HG03108 (cell line): ENCODE measurements at regions not wholly inside any gene's neighbourhood (a gene's known extent, or its start where the extent isn't known, plus 50 kb on each side); places are given as distances from the start of the nearest gene placed in this dataset.

ENCODE experiments used
- ATAC-seq: cut with Tn5 transposase; IDR thresholded peaks from one replicate; pipeline ENCODE4 v1.9.1; 2021; ENCODE audit warnings: moderate library complexity; ENCODE audit not compliant: unreplicated experiment

GRCh38 chr15:98583771-98584430 is 64.4 kb upstream of the IGF1R start:
- ATAC-seq = no peak

- no peak for ATAC-seq
Measured at GRCh38 chr15:98586066-98586465, 62.3 kb upstream of the IGF1R start.

- no peak for ATAC-seq
Measured at GRCh38 chr15:98592136-98592535, 56.2 kb upstream of the IGF1R start.

GRCh38 chr15:98596131-98596530 is 52.2 kb upstream of the IGF1R start:
- ATAC-seq = no peak

GRCh38 chr15:98596885-98597392 is 51.4 kb upstream of the IGF1R start:
- no peak for ATAC-seq

GRCh38 chr15:98597666-98598065 is 50.7 kb upstream of the IGF1R start:
- ATAC-seq = no peak
